ENCODE measurements at regions not wholly inside any gene's neighbourhood (a gene's known extent, or its start where the extent isn't known, plus 50 kb on each side); places are given as distances from the start of the nearest gene placed in this dataset.
"Not testable (repeated sequence)": the region's sequence is repeated elsewhere in the genome, so short reads cannot be mapped to it uniquely, and the experiment has no call there.

DNA sequence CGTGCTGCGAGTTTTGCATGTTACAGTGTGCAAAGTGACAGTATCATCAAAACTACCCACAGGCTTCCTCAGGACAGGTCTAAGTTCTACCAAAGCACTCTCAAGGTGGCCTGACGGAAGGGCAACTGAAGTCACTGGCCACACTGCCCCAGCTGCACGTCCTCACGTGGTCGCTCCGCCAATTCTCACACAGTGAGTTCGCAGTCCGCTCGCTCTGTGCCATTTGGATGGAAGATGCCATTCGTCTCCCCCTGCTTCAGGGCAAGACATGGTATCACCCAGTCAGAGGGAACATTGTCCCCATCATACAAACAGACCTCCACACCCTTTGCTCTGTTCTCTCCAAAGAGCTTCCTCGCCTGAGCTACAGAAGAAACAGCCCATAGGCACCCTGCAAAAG, 109.6 kb upstream of the COBL start:
- no peak overlapping the region for H3K4me3 ChIP-seq (ENCODE audit: low read depth, low read length)
- TF ChIP-seq, protein P1, sequence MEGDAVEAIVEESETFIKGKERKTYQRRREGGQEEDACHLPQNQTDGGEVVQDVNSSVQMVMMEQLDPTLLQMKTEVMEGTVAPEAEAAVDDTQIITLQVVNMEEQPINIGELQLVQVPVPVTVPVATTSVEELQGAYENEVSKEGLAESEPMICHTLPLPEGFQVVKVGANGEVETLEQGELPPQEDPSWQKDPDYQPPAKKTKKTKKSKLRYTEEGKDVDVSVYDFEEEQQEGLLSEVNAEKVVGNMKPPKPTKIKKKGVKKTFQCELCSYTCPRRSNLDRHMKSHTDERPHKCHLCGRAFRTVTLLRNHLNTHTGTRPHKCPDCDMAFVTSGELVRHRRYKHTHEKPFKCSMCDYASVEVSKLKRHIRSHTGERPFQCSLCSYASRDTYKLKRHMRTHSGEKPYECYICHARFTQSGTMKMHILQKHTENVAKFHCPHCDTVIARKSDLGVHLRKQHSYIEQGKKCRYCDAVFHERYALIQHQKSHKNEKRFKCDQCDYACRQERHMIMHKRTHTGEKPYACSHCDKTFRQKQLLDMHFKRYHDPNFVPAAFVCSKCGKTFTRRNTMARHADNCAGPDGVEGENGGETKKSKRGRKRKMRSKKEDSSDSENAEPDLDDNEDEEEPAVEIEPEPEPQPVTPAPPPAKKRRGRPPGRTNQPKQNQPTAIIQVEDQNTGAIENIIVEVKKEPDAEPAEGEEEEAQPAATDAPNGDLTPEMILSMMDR (IDR thresholded peaks at IDR 0.05; ENCODE audit: insufficient read depth, low read length, missing control alignments), result no peak
- CTCF ChIA-PET, result no interaction called here
- POLR2A ChIA-PET, result no interaction called here
- no peak for DNase-seq (ENCODE audit: low read depth, low spot score)

GRCh38 chr7:51409934-51410333, 93.3 kb upstream of the COBL start:
- CTCF ChIA-PET; POLR2A ChIA-PET; DNase-seq (ENCODE audit: low read depth, low spot score); H3K4me3 ChIP-seq (ENCODE audit: low read depth, low read length): not testable (repeated sequence)

GRCh38 chr7:51397608-51398007, 81.0 kb upstream of the COBL start:
- DNase-seq (ENCODE audit: low read depth, low spot score); H3K4me3 ChIP-seq (ENCODE audit: low read depth, low read length); CTCF ChIA-PET: not testable (repeated sequence)

GRCh38 chr7:51393003-51393402, 76.4 kb upstream of the COBL start:
- DNase-seq (ENCODE audit: low read depth, low spot score); CTCF ChIA-PET; POLR2A ChIA-PET; H3K4me3 ChIP-seq (ENCODE audit: low read depth, low read length): not testable (repeated sequence)

More at GRCh38 chr7:51397608-51398007, 81.0 kb upstream of the COBL start:
- POLR2A ChIA-PET, result not testable (repeated sequence)

DNA sequence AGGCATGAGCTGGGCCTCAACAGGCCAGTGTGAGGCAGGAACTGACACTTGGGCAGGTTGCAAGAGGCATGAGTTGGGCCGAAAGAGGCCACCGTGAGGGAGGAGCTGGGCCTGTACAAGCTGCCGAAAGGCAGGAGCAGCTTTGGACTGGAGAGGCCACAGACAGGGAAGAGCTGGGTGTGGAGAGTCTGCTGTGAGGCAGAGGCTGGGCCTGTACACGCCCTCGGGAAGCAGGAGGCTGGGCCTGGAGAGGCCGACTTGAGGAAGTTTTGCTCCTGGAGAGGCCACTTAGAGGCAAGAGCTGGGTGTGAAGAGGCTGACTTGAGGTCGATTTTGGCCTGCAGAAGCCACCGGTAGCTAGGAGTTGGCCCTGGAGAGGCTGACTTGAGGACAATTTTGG, 73.3 kb upstream of the COBL start:
- POLR2A ChIA-PET; DNase-seq (ENCODE audit: low read depth, low spot score); CTCF ChIA-PET; H3K4me3 ChIP-seq (ENCODE audit: low read depth, low read length): not testable (repeated sequence)

GRCh38 chr7:51389216-51389812, 72.7 kb upstream of the COBL start:
- H3K4me3 ChIP-seq (ENCODE audit: low read depth, low read length); DNase-seq (ENCODE audit: low read depth, low spot score); POLR2A ChIA-PET; CTCF ChIA-PET: not testable (repeated sequence)

DNA sequence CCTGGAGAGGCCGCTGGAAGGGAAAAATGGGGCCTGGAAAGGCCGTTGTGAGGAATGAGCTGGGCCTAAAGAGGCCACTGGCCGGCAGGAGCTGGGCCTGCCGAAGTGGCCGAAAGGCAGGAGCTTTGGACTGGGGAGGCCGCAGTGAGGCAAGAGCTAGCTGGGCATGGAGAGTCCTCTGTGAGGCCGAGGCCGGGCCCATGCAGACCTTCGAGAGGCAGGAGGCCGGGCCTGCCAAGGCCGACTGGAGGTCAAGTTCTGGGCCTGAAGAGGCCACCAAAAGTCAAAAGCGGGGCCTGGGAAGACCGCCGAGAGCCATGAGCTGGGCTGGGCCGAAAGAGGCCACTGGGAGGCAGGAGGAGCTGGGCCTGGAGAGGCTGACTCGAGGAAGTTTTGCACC, 71.6 kb upstream of the COBL start:
- H3K4me3 ChIP-seq (ENCODE audit: low read depth, low read length); POLR2A ChIA-PET; DNase-seq (ENCODE audit: low read depth, low spot score); CTCF ChIA-PET: not testable (repeated sequence)

DNA sequence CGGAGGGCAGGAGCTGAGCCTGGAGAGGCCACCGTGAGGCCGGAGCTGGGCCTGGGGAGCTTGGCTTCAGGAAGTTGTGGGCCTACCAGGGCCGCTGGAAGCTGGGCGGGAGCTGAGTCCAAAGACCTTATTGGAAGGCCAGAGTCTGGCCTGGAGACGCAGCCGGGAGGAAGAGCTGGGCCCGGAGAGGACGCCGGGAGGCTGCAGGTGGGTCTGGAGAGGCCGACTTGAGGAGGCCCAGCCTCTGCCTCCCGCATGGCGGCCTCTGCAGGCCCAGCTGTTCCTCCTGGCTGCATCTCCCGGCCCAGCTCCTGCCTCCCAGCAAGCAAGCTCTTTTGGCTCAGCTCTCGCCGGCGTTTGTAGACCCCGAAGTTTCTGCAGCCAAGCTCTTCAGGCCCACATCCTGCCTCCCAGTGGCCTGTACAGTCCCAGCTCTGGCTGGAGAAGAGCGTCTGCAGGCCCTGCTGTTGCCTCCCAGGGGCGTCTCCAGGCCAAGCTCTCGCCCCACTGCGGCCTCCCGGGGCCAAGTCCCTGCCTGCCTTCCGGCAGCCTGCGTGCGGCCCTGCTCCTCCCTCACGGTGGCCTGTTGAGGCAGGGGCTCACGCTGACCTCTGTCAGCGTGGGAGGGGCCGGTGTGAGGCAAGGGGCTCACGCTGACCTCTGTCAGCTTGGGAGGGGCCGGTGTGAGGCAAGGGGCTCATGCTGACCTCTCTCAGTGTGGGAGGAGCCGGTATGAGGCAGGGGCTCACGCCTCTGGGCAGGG, 70.4 kb upstream of the COBL start:
- DNase-seq (ENCODE audit: low read depth, low spot score); POLR2A ChIA-PET; CTCF ChIA-PET; H3K4me3 ChIP-seq (ENCODE audit: low read depth, low read length): not testable (repeated sequence)

- POLR2A ChIA-PET; H3K4me3 ChIP-seq (ENCODE audit: low read depth, low read length); DNase-seq (ENCODE audit: low read depth, low spot score); CTCF ChIA-PET: not testable (repeated sequence)
These were observed 69.6 kb upstream of the COBL start for GRCh38 chr7:51386184-51386583.

DNA sequence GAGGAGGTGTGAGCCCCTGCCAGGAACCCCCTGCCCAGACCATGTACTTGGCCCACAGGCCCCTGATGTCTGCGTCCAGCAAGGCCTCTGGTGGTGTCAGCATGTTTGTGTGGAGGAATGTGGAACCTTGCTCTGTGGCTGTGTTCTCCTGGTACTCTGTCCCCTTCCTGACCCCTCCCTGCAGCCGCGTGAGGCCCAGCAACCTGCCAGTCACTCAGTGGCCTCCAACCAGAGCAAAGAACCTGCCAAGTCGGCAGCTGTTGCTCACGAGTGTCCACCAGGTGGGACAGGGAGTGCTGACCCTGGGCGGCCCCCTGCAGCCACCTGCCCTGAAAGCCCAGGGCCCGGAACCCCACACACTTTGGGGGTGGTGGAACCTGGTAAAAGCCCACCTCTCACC, 65.6 kb upstream of the COBL start:
- POLR2A ChIA-PET; CTCF ChIA-PET; DNase-seq (ENCODE audit: low read depth, low spot score); H3K4me3 ChIP-seq (ENCODE audit: low read depth, low read length): not testable (repeated sequence)

DNA sequence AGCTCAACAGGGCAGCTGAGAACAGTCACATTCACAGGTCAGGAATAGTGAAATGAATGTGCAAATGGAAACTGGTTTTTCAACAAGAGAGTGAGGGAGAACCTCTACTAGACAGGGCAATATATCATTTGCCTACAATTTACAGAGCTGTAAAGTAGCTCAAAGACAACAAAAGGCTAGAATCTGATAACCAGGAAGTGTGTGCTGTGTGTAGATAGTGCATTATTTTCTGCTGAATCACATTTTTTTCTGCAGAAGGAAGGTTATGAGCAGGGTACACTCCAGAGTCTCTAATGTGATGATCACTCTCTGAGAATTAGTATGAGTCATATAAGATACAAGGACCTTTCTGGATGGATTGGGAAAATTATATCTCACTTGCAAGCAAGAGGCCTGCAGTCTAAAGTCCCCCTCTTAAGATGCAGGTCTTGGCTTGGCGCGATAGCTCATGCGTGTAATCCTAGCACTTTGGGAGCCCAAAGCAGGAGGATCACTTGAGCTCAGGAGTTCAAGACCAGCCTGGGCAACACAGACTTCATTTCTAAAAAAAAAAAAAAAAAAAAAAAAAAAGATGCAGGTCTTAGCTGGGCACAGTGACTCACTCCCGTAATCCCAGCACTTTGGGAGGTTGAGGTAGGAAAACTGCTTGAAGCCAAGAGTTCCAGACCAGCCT, 59.9 kb upstream of the COBL start:
- TF ChIP-seq, protein P1 (IDR thresholded peaks at IDR 0.05; ENCODE audit: insufficient read depth, low read length, missing control alignments), result no peak

More for the DNA sequence above, 59.9 kb upstream of the COBL start:
- no peak overlapping the region for H3K4me3 ChIP-seq (ENCODE audit: low read depth, low read length)
- ChIA-PET POLR2A (no interaction called here), CTCF (no interaction called here)
- no peak for DNase-seq (ENCODE audit: low read depth, low spot score)
